Stimulated activated CD4-positive, alpha-beta T cell treated with anti-CD3 and anti-CD28 coated beads, Interleukin-4, amount 100 ng/mL, for 4 hours (primary cell): ENCODE measurements at regions not wholly inside any gene's neighbourhood (a gene's known extent, or its start where the extent isn't known, plus 50 kb on each side); places are given as distances from the start of the nearest gene placed in this dataset.

Source experiments
- DNase-seq, 2 experiments: peaks; one replicate each; pipeline ENCODE4 v3.0.0-alpha.2; 2020

GRCh38 chr11:11755871-11756270 is 85.9 kb upstream of the USP47 start:
- DNase-seq: no peak

GRCh38 chr11:11752679-11753078 is 89.1 kb upstream of the USP47 start:
- DNase-seq: no peak

GRCh38 chr11:11750017-11750878 is 91.5 kb upstream of the USP47 start:
- DNase-seq: no peak

- no peak for DNase-seq
Observed at GRCh38 chr11:11748706-11749365, 92.9 kb upstream of the USP47 start.

- DNase-seq: no peak
Observed at GRCh38 chr11:11747570-11747969, 94.2 kb upstream of the USP47 start.

- no peak for DNase-seq
Observed at GRCh38 chr11:11746449-11746848, 95.3 kb upstream of the USP47 start.

- no peak for DNase-seq
Observed at GRCh38 chr11:11743216-11743615, 98.6 kb upstream of the USP47 start.

- DNase-seq: no peak
Observed at GRCh38 chr11:11742486-11742885, 99.3 kb upstream of the USP47 start.

GRCh38 chr11:11740836-11741235 is 100.9 kb upstream of the USP47 start:
- no peak for DNase-seq

GRCh38 chr11:11740073-11740702 is 101.6 kb upstream of the USP47 start:
- DNase-seq: no peak

GRCh38 chr11:11738370-11738769 is 103.4 kb upstream of the USP47 start:
- no peak for DNase-seq

GRCh38 chr11:11735586-11735985 is 106.2 kb upstream of the USP47 start:
- DNase-seq: no peak

- DNase-seq: no peak
Observed at GRCh38 chr11:11733246-11733747, 108.5 kb upstream of the USP47 start.

GRCh38 chr11:11732116-11732515 is 109.7 kb upstream of the USP47 start:
- no peak for DNase-seq

GRCh38 chr11:11731311-11732083 is 109.7 kb upstream of the GALNT18 start:
- DNase-seq: no peak

- DNase-seq: no peak
Observed at GRCh38 chr11:11728386-11728785, 106.6 kb upstream of the GALNT18 start.

GRCh38 chr11:11725438-11725837 is 103.6 kb upstream of the GALNT18 start:
- no peak for DNase-seq

GRCh38 chr11:11724994-11725393 is 103.2 kb upstream of the GALNT18 start:
- no peak for DNase-seq

- DNase-seq: no peak
Observed at GRCh38 chr11:11722861-11723260, 101.1 kb upstream of the GALNT18 start.

GRCh38 chr11:11722246-11722645 is 100.4 kb upstream of the GALNT18 start:
- no peak for DNase-seq

GRCh38 chr11:11718511-11718910 is 96.7 kb upstream of the GALNT18 start:
- DNase-seq: no peak

- no peak for DNase-seq
Observed at GRCh38 chr11:11717064-11717725, 95.4 kb upstream of the GALNT18 start.
